GM23338 (cell line): ENCODE measurements at regions not wholly inside any gene's neighbourhood (a gene's known extent, or its start where the extent isn't known, plus 50 kb on each side); places are given as distances from the start of the nearest gene placed in this dataset.

Experiments used
- ATAC-seq: fragments of 200-7000 bp; cut with Tn5 transposase; 3 replicates; pipeline ENCODE4 v1.9.1; 2020
- DNase-seq: peaks from one replicate; pipeline ENCODE4 v3.0.0-alpha.2; 2015; ENCODE audit warnings: low spot score
- H2AFZ ChIP-seq: fragments of 200-600 bp; sonication (generic); 2 replicates; pipeline ENCODE4 v1.8.0; 2016; ENCODE audit warnings: antibody characterized with exemption, mild to moderate bottlenecking, moderate library complexity
- H3F3A ChIP-seq: fragments of 200-600 bp; sonication (generic); replicated peaks from 2 replicates; pipeline ENCODE4 v1.8.0; 2017; ENCODE audit warnings: antibody characterized with exemption, mixed run types, low read depth
- H3K27ac ChIP-seq: fragments of 200-600 bp; sonication (generic); 2 replicates; pipeline ENCODE4 v1.6.1; 2016; ENCODE audit warnings: low read depth
- H3K27me3 ChIP-seq: fragments of 200-600 bp; sonication (generic); 2 replicates; pipeline ENCODE4 v1.8.0; 2016; ENCODE audit warnings: mild to moderate bottlenecking, mixed run types, moderate library complexity; ENCODE audit not compliant: insufficient read depth
- H3K36me3 ChIP-seq: fragments of 200-600 bp; sonication (generic); 2 replicates; pipeline ENCODE4 v1.8.0; 2016; ENCODE audit warnings: mild to moderate bottlenecking; ENCODE audit not compliant: insufficient read depth
- H3K4me1 ChIP-seq: fragments of 200-600 bp; sonication (generic); 2 replicates; pipeline ENCODE4 v1.8.0; 2016; ENCODE audit warnings: mild to moderate bottlenecking, moderate library complexity; ENCODE audit not compliant: insufficient read depth
- H3K4me2 ChIP-seq: fragments of 200-600 bp; sonication (generic); 2 replicates; pipeline ENCODE4 v1.7.1; 2017; ENCODE audit warnings: mixed run types
- H3K4me3 ChIP-seq: fragments of 200-600 bp; sonication (generic); 2 replicates; pipeline ENCODE4 v1.6.1; 2016; ENCODE audit warnings: mixed run types
- H3K79me2 ChIP-seq: fragments of 200-600 bp; sonication (generic); replicated peaks from 2 replicates; pipeline ENCODE4 v1.8.0; 2017; ENCODE audit warnings: mild to moderate bottlenecking; ENCODE audit not compliant: insufficient read depth
- H3K9me2 ChIP-seq: fragments of 200-600 bp; sonication (generic); 2 replicates; pipeline ENCODE4 v1.8.0; 2017; ENCODE audit not compliant: insufficient read depth
- H4K20me1 ChIP-seq: fragments of 200-600 bp; sonication (generic); replicated peaks from 2 replicates; pipeline ENCODE4 v1.8.0; 2017; ENCODE audit warnings: mild to moderate bottlenecking; ENCODE audit not compliant: insufficient read depth
- H3K27ac Mint-ChIP-seq: 2 replicates; pipeline ENCODE4 v1.8.0; 2020; ENCODE audit warnings: inconsistent platforms, mild to moderate bottlenecking, moderate library complexity, mixed read lengths
- H3K27me3 Mint-ChIP-seq: 3 replicates; pipeline ENCODE4 v1.8.0; 2022; ENCODE audit warnings: low read depth, mild to moderate bottlenecking, moderate library complexity, mixed read lengths, inconsistent platforms; ENCODE audit not compliant: insufficient read depth, poor library complexity
- H3K36me3 Mint-ChIP-seq: 3 replicates; pipeline ENCODE4 v1.8.0; 2021; ENCODE audit warnings: low read depth, mild to moderate bottlenecking, inconsistent platforms, moderate library complexity, mixed read lengths
- H3K4me1 Mint-ChIP-seq: 3 replicates; pipeline ENCODE4 v1.8.0; 2020; ENCODE audit warnings: mild to moderate bottlenecking, inconsistent platforms, mixed read lengths
- H3K4me3 Mint-ChIP-seq: 3 replicates; pipeline ENCODE4 v1.8.0; 2021; ENCODE audit warnings: moderate library complexity, mild to moderate bottlenecking, inconsistent platforms, mixed read lengths
- H3K9me3 Mint-ChIP-seq: 3 replicates; pipeline ENCODE4 v1.8.0; 2020; ENCODE audit warnings: moderate library complexity, mild to moderate bottlenecking, inconsistent platforms, mixed read lengths
- CREB1 ChIP-seq: fragments of 250-450 bp; sonication (Bioruptor Pico); IDR thresholded peaks from 2 replicates; pipeline ENCODE4 v1.5.0; 2020; ENCODE audit warnings: low read depth, mild to moderate bottlenecking, moderate library complexity
- CTCF ChIP-seq, 2 experiments: fragments of 200-600 bp in 1 of 2; sonication (generic) in 1 of 2; conservative IDR thresholded peaks; 2 replicates each; pipeline versions ENCODE4 v1.5.1 to v1.6.1; 2016 to 2017; ENCODE audit warnings: antibody characterized with exemption in 2 of 2, low read depth in 2 of 2, mild to moderate bottlenecking in 2 of 2, moderate library complexity in 1 of 2
- ETS1 ChIP-seq: IDR thresholded peaks from 2 replicates; pipeline ENCODE4 v1.6.1; 2016; ENCODE audit warnings: antibody characterized with exemption
- EZH2 ChIP-seq: fragments of 200-600 bp; sonication (generic); IDR thresholded peaks from one replicate; pipeline ENCODE4 v1.8.0; 2017; ENCODE audit warnings: antibody characterized with exemption, mild to moderate bottlenecking, low read depth; ENCODE audit not compliant: unreplicated experiment
- EZH2phosphoT487 ChIP-seq: fragments of 200-600 bp; sonication (generic); IDR thresholded peaks from one replicate; pipeline ENCODE4 v1.8.1; 2018; ENCODE audit warnings: antibody characterized with exemption; ENCODE audit not compliant: unreplicated experiment
- JUNB ChIP-seq: IDR thresholded peaks from one replicate; pipeline ENCODE4 v1.6.1; 2016; ENCODE audit warnings: antibody characterized with exemption; ENCODE audit not compliant: unreplicated experiment
- NANOG ChIP-seq: IDR thresholded peaks from 2 replicates; pipeline ENCODE4 v1.6.1; 2016; ENCODE audit warnings: antibody characterized with exemption, borderline replicate concordance
- POLR2AphosphoS5 ChIP-seq: IDR thresholded peaks from 2 replicates; pipeline ENCODE4 v1.6.1; 2016; ENCODE audit warnings: antibody characterized with exemption, low read depth
- REST ChIP-seq: IDR thresholded peaks from one replicate; pipeline ENCODE4 v1.6.1; 2018; ENCODE audit warnings: antibody characterized with exemption; ENCODE audit not compliant: unreplicated experiment
- STAT1 ChIP-seq: IDR thresholded peaks from one replicate; pipeline ENCODE4 v1.6.1; 2016; ENCODE audit warnings: antibody characterized with exemption; ENCODE audit not compliant: unreplicated experiment
- ZNF462 ChIP-seq: fragments of 250-450 bp; sonication (Bioruptor Pico); IDR thresholded peaks from 2 replicates; pipeline ENCODE4 v1.5.0; 2020; ENCODE audit warnings: mild to moderate bottlenecking, moderate library complexity

GRCh38 chr10:18737841-18738240 is 78.6 kb downstream of the ARL5B start:
- Mint-ChIP-seq H3K4me3 (no peak overlapping the region), H3K27ac (no peak overlapping the region), H3K36me3 (peaks cover 5% of the 10 kb centered on the region; the same call in 2 of the 3 replicates), H3K4me1 (no peaks in the 10 kb centered on the region), H3K9me3 (peaks cover 11% of the 10 kb centered on the region; the same call in 2 of the 3 replicates), H3K27me3 (no peaks in the 10 kb centered on the region)
- Histone ChIP-seq H3K36me3 (no peaks in the 10 kb centered on the region), H3K27ac (no peak overlapping the region), H3K4me1 (no peaks in the 10 kb centered on the region), H3K79me2 (no peaks in the 10 kb centered on the region), H4K20me1 (no peaks in the 10 kb centered on the region), H3K4me3 (no peak overlapping the region), H3F3A (no peaks in the 10 kb centered on the region), H3K4me2 (no peak overlapping the region), H2AFZ (no peak overlapping the region), H3K27me3 (peaks cover 5% of the 10 kb centered on the region; the same call in 1 of the 2 replicates), H3K9me2 (peaks cover 10% of the 10 kb centered on the region)
- no peak for DNase-seq
- TF ChIP-seq CREB1 (CRISPR knock-in tag) (no peak), REST (no peak), STAT1 (no peak), NANOG (no peak), ZNF462 (CRISPR knock-in tag) (no peak), JUNB (no peak), ETS1 (no peak), POLR2AphosphoS5 (no peak), EZH2phosphoT487 (no peak), CTCF (conservative IDR thresholded peaks at IDR 0.05; ENCODE audit: low read depth in 2 of 2) (no peak), EZH2 (no peak)
- ATAC-seq = no peak
